Mesenchymal stem cell (in vitro differentiated cells and primary cell): ENCODE measurements at regions not wholly inside any gene's neighbourhood (a gene's known extent, or its start where the extent isn't known, plus 50 kb on each side); places are given as distances from the start of the nearest gene placed in this dataset.

ENCODE experiments used
- DNase-seq: peaks from one replicate; pipeline ENCODE4 v3.0.0-alpha.2; 2013
- H2AFZ ChIP-seq: one replicate; pipeline ENCODE4 v1.6.1; 2013; ENCODE audit warnings: low read depth, mild to moderate bottlenecking, control low read depth, inconsistent platforms, low read length, moderate library complexity
- H2AK5ac ChIP-seq: 2 replicates; pipeline ENCODE4 v1.6.1; 2013; ENCODE audit warnings: low read length, moderate library complexity, mild to moderate bottlenecking, inconsistent platforms; ENCODE audit not compliant: severe bottlenecking
- H2BK120ac ChIP-seq: one replicate; pipeline ENCODE4 v1.6.1; 2013; ENCODE audit warnings: low read depth, mild to moderate bottlenecking, inconsistent platforms, low read length, moderate library complexity
- H2BK12ac ChIP-seq, 2 experiments: one replicate each; pipeline ENCODE4 v1.6.1; 2013; ENCODE audit warnings: inconsistent platforms in 2 of 2, low read length in 2 of 2, mild to moderate bottlenecking in 2 of 2, moderate library complexity in 2 of 2, control low read depth in 1 of 2
- H2BK15ac ChIP-seq: one replicate; pipeline ENCODE4 v1.6.1; 2013; ENCODE audit warnings: mild to moderate bottlenecking, low read depth, inconsistent platforms; ENCODE audit not compliant: poor library complexity, severe bottlenecking
- H2BK5ac ChIP-seq: 2 replicates; pipeline ENCODE4 v1.6.1; 2013; ENCODE audit warnings: low read depth, mild to moderate bottlenecking, low read length, control low read depth, inconsistent platforms; ENCODE audit not compliant: poor library complexity, severe bottlenecking
- H3K14ac ChIP-seq, 2 experiments: one replicate each; pipeline ENCODE4 v1.6.1; 2013; ENCODE audit warnings: inconsistent platforms in 2 of 2, low read length in 2 of 2, control low read depth in 1 of 2, mild to moderate bottlenecking in 1 of 2, moderate library complexity in 1 of 2
- H3K18ac ChIP-seq, 2 experiments: one replicate each; pipeline ENCODE4 v1.6.1; 2013; ENCODE audit warnings: inconsistent platforms in 2 of 2, low read length in 2 of 2, control low read depth in 1 of 2, low read depth in 1 of 2, mild to moderate bottlenecking in 1 of 2
- H3K23ac ChIP-seq, 2 experiments: one replicate each; pipeline ENCODE4 v1.6.1; 2013; ENCODE audit warnings: inconsistent platforms in 2 of 2, low read length in 2 of 2, mild to moderate bottlenecking in 2 of 2, moderate library complexity in 2 of 2, control low read depth in 1 of 2
- H3K27ac ChIP-seq: 2 replicates; pipeline ENCODE4 v1.5.1; 2013; ENCODE audit warnings: mild to moderate bottlenecking, moderate library complexity, low read length, control low read depth, inconsistent platforms; ENCODE audit not compliant: poor library complexity, severe bottlenecking
- H3K27me3 ChIP-seq, 2 experiments: 2 replicates each; pipeline versions ENCODE4 v1.6.1 to v1.7.0; 2013; ENCODE audit warnings: low read length in 2 of 2, mild to moderate bottlenecking in 2 of 2, moderate library complexity in 2 of 2, control low read depth in 1 of 2, inconsistent platforms in 1 of 2; ENCODE audit not compliant: control insufficient read depth in 1 of 2, insufficient read depth in 1 of 2
- H3K36me3 ChIP-seq, 2 experiments: 2 replicates each; pipeline versions ENCODE4 v1.6.1 to v1.7.0; 2013; ENCODE audit warnings: low read length in 2 of 2, control low read depth in 1 of 2, inconsistent platforms in 1 of 2, low read depth in 1 of 2, mild to moderate bottlenecking in 1 of 2; ENCODE audit not compliant: insufficient read depth in 2 of 2, control insufficient read depth in 1 of 2
- H3K4ac ChIP-seq, 2 experiments: one replicate each; pipeline ENCODE4 v1.6.1; 2013; ENCODE audit warnings: inconsistent platforms in 2 of 2, low read length in 2 of 2, mild to moderate bottlenecking in 2 of 2, moderate library complexity in 2 of 2, control low read depth in 1 of 2, low read depth in 1 of 2
- H3K4me1 ChIP-seq: 2 replicates; pipeline ENCODE4 v1.6.1; 2013; ENCODE audit warnings: low read depth, low read length, control low read depth; ENCODE audit not compliant: control insufficient read depth, insufficient read depth
- H3K4me2 ChIP-seq: 2 replicates; pipeline ENCODE4 v1.6.1; 2013; ENCODE audit warnings: low read length, mild to moderate bottlenecking, inconsistent platforms; ENCODE audit not compliant: poor library complexity, severe bottlenecking
- H3K4me3 ChIP-seq, 2 experiments: 2 replicates each; pipeline versions ENCODE4 v1.5.1 to v1.7.0; 2013; ENCODE audit warnings: low read length in 2 of 2, mild to moderate bottlenecking in 2 of 2, control low read depth in 1 of 2, low read depth in 1 of 2; ENCODE audit not compliant: insufficient read depth in 1 of 2
- H3K79me1 ChIP-seq: replicated peaks from 2 replicates; pipeline ENCODE4 v1.6.1; 2013; ENCODE audit warnings: mild to moderate bottlenecking, control low read depth, low read length, inconsistent platforms; ENCODE audit not compliant: poor library complexity, severe bottlenecking
- H3K9ac ChIP-seq: 2 replicates; pipeline ENCODE4 v1.7.0; 2013; ENCODE audit warnings: mild to moderate bottlenecking, low read length, moderate library complexity
- H3K9me3 ChIP-seq: 2 replicates; pipeline ENCODE4 v1.7.0; 2013; ENCODE audit warnings: mild to moderate bottlenecking, low read length; ENCODE audit not compliant: control insufficient read depth
- H4K8ac ChIP-seq: one replicate; pipeline ENCODE4 v1.6.1; 2013; ENCODE audit warnings: inconsistent platforms, mild to moderate bottlenecking, low read length, moderate library complexity
- H4K91ac ChIP-seq: one replicate; pipeline ENCODE4 v1.6.1; 2013; ENCODE audit warnings: mild to moderate bottlenecking, low read length, inconsistent platforms
- WGBS: methylation state at CpG from one replicate; pipeline ENCODE4 v1.1.7; 2013; ENCODE audit warnings: mixed read lengths; 5-methylcytosine and 5-hydroxymethylcytosine counted together

DNA sequence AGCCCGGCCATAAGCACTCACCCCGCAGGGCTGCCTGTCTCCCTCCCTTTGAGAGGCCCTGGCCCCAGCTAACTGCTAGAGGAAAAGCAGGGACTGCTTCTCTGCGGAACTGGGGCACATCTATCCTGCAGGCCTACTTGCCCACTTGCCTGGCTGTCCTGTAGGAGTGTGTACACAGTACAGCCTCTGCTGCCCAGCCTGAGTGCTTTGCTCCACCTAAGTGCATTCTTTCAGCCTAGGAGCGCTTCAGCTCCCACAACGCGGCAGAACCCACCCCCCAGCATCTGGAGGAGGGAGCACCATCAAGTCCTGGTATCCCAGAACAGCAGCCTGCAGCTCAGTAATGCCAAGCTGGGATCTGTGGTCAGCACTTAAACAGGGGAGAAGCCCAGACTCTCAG is 79.9 kb upstream of the CD163 start:
- Histone ChIP-seq H3K9me3 (no peaks in the 10 kb centered on the region), H3K4ac (no peak overlapping the region), H2BK15ac (no peak overlapping the region), H3K27me3 (peaks cover 0 to 10% of the 10 kb centered on the region in 2 experiments), H3K4me2 (no peak overlapping the region), H3K36me3 (no peaks in the 10 kb centered on the region), H2AK5ac (no peak overlapping the region), H2BK12ac (no peak overlapping the region), H2BK120ac (no peak overlapping the region), H3K27ac (no peak overlapping the region), H3K4me1 (no peaks in the 10 kb centered on the region), H3K79me1 (no peaks in the 10 kb centered on the region), H2BK5ac (no peak overlapping the region), H4K91ac (no peak overlapping the region), H3K18ac (no peak overlapping the region), H2AFZ (no peak overlapping the region), H4K8ac (no peak overlapping the region), H3K9ac (no peak overlapping the region), H3K4me3 (no peak overlapping the region), H3K14ac (peak overlapping the region in 1 of 2 experiments; percentile 48), H3K23ac (no peak overlapping the region)
- 82% methylated on average over 6 of the region's 6 CpGs for WGBS
- DNase-seq: no peak

DNA sequence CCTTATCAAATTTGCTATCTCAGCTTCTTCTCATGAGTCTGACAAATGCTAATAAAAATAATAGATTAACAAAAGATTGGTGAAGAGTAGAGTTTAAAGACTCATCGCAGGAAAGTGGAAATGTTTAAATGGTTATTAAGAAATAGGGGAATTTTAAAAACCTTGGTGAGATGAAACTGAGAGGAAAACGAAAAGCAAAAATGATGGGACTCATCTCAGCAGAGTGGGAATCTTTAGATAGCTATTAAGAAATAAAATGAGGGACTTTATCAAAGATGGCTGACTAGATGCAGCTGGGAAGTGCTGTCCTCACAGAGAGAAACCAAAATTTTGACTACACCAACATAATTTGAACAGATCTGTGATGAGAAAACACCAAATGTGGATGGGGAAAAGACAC is 79.2 kb upstream of the CD163 start:
- H3K4me2 ChIP-seq: no peak overlapping the region
- H4K91ac ChIP-seq: no peak overlapping the region
- DNase-seq: no peak
- H2BK15ac ChIP-seq: no peak overlapping the region
- H4K8ac ChIP-seq: no peak overlapping the region
- H3K36me3 ChIP-seq: no peaks in the 10 kb centered on the region
- H2AFZ ChIP-seq: no peak overlapping the region
- 64% methylated on average over 2 of the region's 2 CpGs for WGBS
- no peak overlapping the region for H3K18ac ChIP-seq
- H3K4me1 ChIP-seq: no peaks in the 10 kb centered on the region
- H2BK5ac ChIP-seq: no peak overlapping the region
- no peak overlapping the region for H2BK12ac ChIP-seq
- H3K27me3 ChIP-seq: peaks cover 0 to 10% of the 10 kb centered on the region in 2 experiments
- H2BK120ac ChIP-seq: no peak overlapping the region
- H3K9me3 ChIP-seq: no peaks in the 10 kb centered on the region
- H3K14ac ChIP-seq: no peak overlapping the region
- H3K9ac ChIP-seq: no peak overlapping the region
- no peaks in the 10 kb centered on the region for H3K79me1 ChIP-seq
- H3K4me3 ChIP-seq: no peak overlapping the region
- H3K27ac ChIP-seq: no peak overlapping the region
- no peak overlapping the region for H3K23ac ChIP-seq
- H3K4ac ChIP-seq: no peak overlapping the region
- no peak overlapping the region for H2AK5ac ChIP-seq

DNA sequence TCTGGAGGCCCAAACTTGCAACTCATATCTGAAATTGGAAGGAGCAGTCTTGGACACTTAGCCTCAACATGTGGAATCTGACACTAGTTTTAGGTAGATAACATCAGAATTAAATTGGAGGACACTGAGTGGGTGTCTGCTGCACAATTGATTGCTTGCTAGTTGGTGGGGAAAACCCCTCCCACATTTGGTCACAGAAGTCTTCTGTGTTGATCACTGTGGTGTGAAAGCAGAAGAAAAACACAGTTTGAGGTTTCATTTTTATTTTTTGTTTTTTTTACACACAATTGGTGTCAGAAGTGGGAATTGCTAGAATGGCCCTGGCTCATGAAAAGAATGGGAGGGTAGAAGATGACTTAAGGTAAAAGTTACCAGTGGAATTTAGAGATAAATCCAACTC is 78.0 kb upstream of the CD163 start:
- H3K79me1 ChIP-seq: no peaks in the 10 kb centered on the region

DNA sequence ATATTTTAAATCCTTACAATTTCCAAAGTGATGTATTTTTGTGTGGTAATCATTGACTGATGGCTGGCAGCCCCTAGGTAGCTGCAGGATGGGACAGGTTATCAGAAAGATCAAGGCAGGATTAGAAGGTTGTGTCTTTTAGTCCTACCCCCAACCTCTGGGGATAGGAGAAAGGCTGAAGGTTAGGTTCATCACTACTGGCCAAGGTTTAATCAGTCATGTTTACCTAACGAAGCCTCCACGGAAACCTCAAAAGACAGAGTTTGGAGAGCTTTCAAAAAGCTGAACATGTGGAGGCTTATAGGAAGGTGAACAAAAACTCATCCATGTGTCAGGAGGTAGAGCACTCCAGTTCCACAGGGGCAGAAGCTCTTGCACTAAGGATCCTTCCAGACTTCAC is 77.5 kb upstream of the CD163 start:
- Histone ChIP-seq H3K14ac (no peak overlapping the region), H3K9ac (no peak overlapping the region), H3K9me3 (no peaks in the 10 kb centered on the region), H2BK12ac (no peak overlapping the region), H3K23ac (no peak overlapping the region), H3K36me3 (no peaks in the 10 kb centered on the region), H2AFZ (no peak overlapping the region), H3K27me3 (peaks cover 0 to 7% of the 10 kb centered on the region in 2 experiments), H3K4ac (no peak overlapping the region), H3K4me3 (no peak overlapping the region), H4K91ac (no peak overlapping the region), H2BK120ac (no peak overlapping the region), H3K4me1 (no peaks in the 10 kb centered on the region), H4K8ac (no peak overlapping the region), H3K4me2 (no peak overlapping the region), H3K79me1 (no peaks in the 10 kb centered on the region), H3K27ac (no peak overlapping the region), H2BK15ac (no peak overlapping the region), H2AK5ac (no peak overlapping the region), H2BK5ac (no peak overlapping the region), H3K18ac (no peak overlapping the region)
- no peak for DNase-seq
- 42% methylated on average over 2 of the region's 2 CpGs for WGBS

More for the DNA sequence above, 78.0 kb upstream of the CD163 start:
- H3K27me3 ChIP-seq: peaks cover 0 to 10% of the 10 kb centered on the region in 2 experiments
- no peaks in the 10 kb centered on the region for H3K4me1 ChIP-seq
- H3K4me3 ChIP-seq: no peak overlapping the region
- H3K9me3 ChIP-seq: no peaks in the 10 kb centered on the region
- DNase-seq: no peak
- no peak overlapping the region for H3K27ac ChIP-seq
- H4K8ac ChIP-seq: no peak overlapping the region
- no peak overlapping the region for H3K4ac ChIP-seq
- H2BK15ac ChIP-seq: no peak overlapping the region
- no peak overlapping the region for H3K14ac ChIP-seq
- no peak overlapping the region for H3K18ac ChIP-seq
- H3K36me3 ChIP-seq: no peaks in the 10 kb centered on the region
- H3K4me2 ChIP-seq: no peak overlapping the region
- no peak overlapping the region for H2BK5ac ChIP-seq
- H2BK120ac ChIP-seq: no peak overlapping the region
- H3K9ac ChIP-seq: no peak overlapping the region
- H4K91ac ChIP-seq: no peak overlapping the region
- H2AFZ ChIP-seq: no peak overlapping the region
- H2AK5ac ChIP-seq: no peak overlapping the region
- no peak overlapping the region for H2BK12ac ChIP-seq
- H3K23ac ChIP-seq: no peak overlapping the region
